Upper lobe of left lung (tissue), 4 donors: ENCODE measurements at regions not wholly inside any gene's neighbourhood (a gene's known extent, or its start where the extent isn't known, plus 50 kb on each side); places are given as distances from the start of the nearest gene placed in this dataset.

Experiments
- CTCF ChIP-seq, 6 experiments: fragments of 450-650 bp in 4 of 6; fragments of 200-600 bp in 2 of 6; sonication (generic) in 2 of 6; IDR thresholded peaks; one replicate each; pipeline ENCODE4 v1.5.1; 2016 to 2019; ENCODE audit warnings: antibody characterized with exemption in 6 of 6
- EP300 ChIP-seq, 4 donors: sonication (generic); formaldehyde crosslinking; IDR thresholded peaks; one replicate each; pipeline ENCODE4 v1.5.1; 2017; ENCODE audit warnings: antibody characterized with exemption in 4 of 4, control low read depth in 2 of 4
- POLR2A ChIP-seq, 4 donors: fragments of 450-650 bp; IDR thresholded peaks; one replicate each; pipeline ENCODE4 v1.5.1; 2016 to 2017; ENCODE audit warnings: antibody characterized with exemption in 4 of 4, mild to moderate bottlenecking in 2 of 4

GRCh38 chr12:67721248-67721647 is 72.7 kb downstream of the DYRK2 start:
- no peak for TF ChIP-seq POLR2A (IDR thresholded peaks at IDR 0.05)
- TF ChIP-seq CTCF (IDR thresholded peaks at IDR 0.05) = no peak
- TF ChIP-seq EP300 (IDR thresholded peaks at IDR 0.05) = no peak
